Islet of Langerhans (tissue), 1 donor: ENCODE measurements at regions not wholly inside any gene's neighbourhood (a gene's known extent, or its start where the extent isn't known, plus 50 kb on each side); places are given as distances from the start of the nearest gene placed in this dataset.
"Not testable (repeated sequence)": the region's sequence is repeated elsewhere in the genome, so short reads cannot be mapped to it uniquely, and the experiment has no call there.

Source experiments
- FAIRE-seq: peaks from one replicate; lab custom pipeline; 2011; peaks lifted over from hg19 to GRCh38; lab: Jason Lieb, UNC

GRCh38 chr5:163789870-163790269 is 284.5 kb downstream of the MAT2B start:
- no peak for FAIRE-seq

GRCh38 chr5:163790497-163790896 is 285.1 kb downstream of the MAT2B start:
- FAIRE-seq = no peak

GRCh38 chr5:163794993-163795392 is 289.6 kb downstream of the MAT2B start:
- FAIRE-seq = no peak

- no peak for FAIRE-seq
These were observed 302.4 kb downstream of the MAT2B start for GRCh38 chr5:163807781-163808180.

- no peak for FAIRE-seq
These were observed 304.1 kb downstream of the MAT2B start for GRCh38 chr5:163809473-163809872.

- FAIRE-seq = peak; percentile 9
These were observed 308.5 kb downstream of the MAT2B start for GRCh38 chr5:163813900-163814299.

GRCh38 chr5:163815240-163815791 is 309.9 kb downstream of the MAT2B start:
- FAIRE-seq = no peak

- no peak for FAIRE-seq
These were observed 315.7 kb downstream of the MAT2B start for GRCh38 chr5:163821142-163821541.

GRCh38 chr5:163822548-163822947 is 317.1 kb downstream of the MAT2B start:
- no peak for FAIRE-seq

- FAIRE-seq = no peak
These were observed 320.2 kb downstream of the MAT2B start for GRCh38 chr5:163825661-163826060.

GRCh38 chr5:163826201-163826600 is 320.8 kb downstream of the MAT2B start:
- no peak for FAIRE-seq

GRCh38 chr5:163832155-163832554 is 326.7 kb downstream of the MAT2B start:
- no peak for FAIRE-seq

GRCh38 chr5:163838738-163839137 is 333.3 kb downstream of the MAT2B start:
- no peak for FAIRE-seq

GRCh38 chr5:163846512-163846911 is 341.1 kb downstream of the MAT2B start:
- no peak for FAIRE-seq

- no peak for FAIRE-seq
These were observed 350.3 kb downstream of the MAT2B start for GRCh38 chr5:163855754-163856153.

- no peak for FAIRE-seq
These were observed 356.3 kb downstream of the MAT2B start for GRCh38 chr5:163861670-163862069.

GRCh38 chr5:163867324-163867723 is 361.9 kb downstream of the MAT2B start:
- no peak for FAIRE-seq

- FAIRE-seq = no peak
These were observed 362.3 kb downstream of the MAT2B start for GRCh38 chr5:163867738-163868137.

- FAIRE-seq = no peak
These were observed 364.2 kb downstream of the MAT2B start for GRCh38 chr5:163869581-163869980.

GRCh38 chr5:163870441-163870840 is 365.0 kb downstream of the MAT2B start:
- FAIRE-seq = peak; percentile 95

- no peak for FAIRE-seq
These were observed 369.0 kb downstream of the MAT2B start for GRCh38 chr5:163874431-163874830.

GRCh38 chr5:163874912-163875311 is 369.5 kb downstream of the MAT2B start:
- FAIRE-seq = not testable (repeated sequence)

- FAIRE-seq = no peak
These were observed 372.4 kb downstream of the MAT2B start for GRCh38 chr5:163877865-163878264.

- FAIRE-seq = no peak
These were observed 373.1 kb downstream of the MAT2B start for GRCh38 chr5:163878490-163878889.

GRCh38 chr5:163880302-163880701 is 374.9 kb downstream of the MAT2B start:
- no peak for FAIRE-seq
